ENCODE measurements at regions not wholly inside any gene's neighbourhood (a gene's known extent, or its start where the extent isn't known, plus 50 kb on each side); places are given as distances from the start of the nearest gene placed in this dataset.

- no peak for ATAC-seq
- TF ChIP-seq PPARA (CRISPR knock-in tag; IDR thresholded peaks at IDR 0.05; ENCODE audit: borderline replicate concordance) (no peak), ZFP3 (CRISPR knock-in tag; IDR thresholded peaks at IDR 0.05) (no peak), ZC3H10 (CRISPR knock-in tag; IDR thresholded peaks at IDR 0.05) (no peak), TCF4 (CRISPR knock-in tag; IDR thresholded peaks at IDR 0.05; ENCODE audit: borderline replicate concordance) (no peak), ARNTL (CRISPR knock-in tag; IDR thresholded peaks at IDR 0.05; ENCODE audit: borderline replicate concordance, low read depth) (no peak), TOX (CRISPR knock-in tag; IDR thresholded peaks at IDR 0.05; ENCODE audit: borderline replicate concordance) (no peak), BACH2 (CRISPR knock-in tag; IDR thresholded peaks at IDR 0.05; ENCODE audit: borderline replicate concordance) (no peak), ISL1 (CRISPR knock-in tag; IDR thresholded peaks at IDR 0.05) (no peak), TSHZ2 (CRISPR knock-in tag; IDR thresholded peaks at IDR 0.05) (no peak)
Measured at GRCh38 chr1:101399222-101399621, 162.4 kb downstream of the S1PR1 start.

DNA sequence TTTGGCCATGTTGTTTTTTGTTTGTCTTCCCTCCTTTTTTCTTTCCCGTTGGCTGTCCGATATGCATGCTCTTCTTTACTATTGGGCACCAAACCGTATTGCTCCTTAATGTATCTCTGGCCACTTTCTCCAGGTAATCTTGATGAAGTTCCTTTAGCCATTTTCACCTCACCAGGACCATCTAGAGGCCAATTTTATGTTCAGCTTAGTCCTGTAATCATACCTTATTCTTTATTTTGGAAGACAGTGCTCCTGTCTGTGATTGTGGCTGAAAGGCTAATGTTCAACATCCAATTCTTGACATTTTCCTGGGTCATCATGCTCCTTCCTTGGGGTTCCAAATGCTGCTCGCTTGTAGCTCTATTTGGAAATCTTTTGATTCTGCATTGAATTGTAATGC lies 169.5 kb downstream of the S1PR1 start:
- no peak for TF ChIP-seq ARNTL (CRISPR knock-in tag; IDR thresholded peaks at IDR 0.05; ENCODE audit: borderline replicate concordance, low read depth)
- no peak for TF ChIP-seq ISL1 (CRISPR knock-in tag; IDR thresholded peaks at IDR 0.05)
- TF ChIP-seq CSDC2 (CRISPR knock-in tag; IDR thresholded peaks at IDR 0.05), result no peak
- TF ChIP-seq, protein P1, sequence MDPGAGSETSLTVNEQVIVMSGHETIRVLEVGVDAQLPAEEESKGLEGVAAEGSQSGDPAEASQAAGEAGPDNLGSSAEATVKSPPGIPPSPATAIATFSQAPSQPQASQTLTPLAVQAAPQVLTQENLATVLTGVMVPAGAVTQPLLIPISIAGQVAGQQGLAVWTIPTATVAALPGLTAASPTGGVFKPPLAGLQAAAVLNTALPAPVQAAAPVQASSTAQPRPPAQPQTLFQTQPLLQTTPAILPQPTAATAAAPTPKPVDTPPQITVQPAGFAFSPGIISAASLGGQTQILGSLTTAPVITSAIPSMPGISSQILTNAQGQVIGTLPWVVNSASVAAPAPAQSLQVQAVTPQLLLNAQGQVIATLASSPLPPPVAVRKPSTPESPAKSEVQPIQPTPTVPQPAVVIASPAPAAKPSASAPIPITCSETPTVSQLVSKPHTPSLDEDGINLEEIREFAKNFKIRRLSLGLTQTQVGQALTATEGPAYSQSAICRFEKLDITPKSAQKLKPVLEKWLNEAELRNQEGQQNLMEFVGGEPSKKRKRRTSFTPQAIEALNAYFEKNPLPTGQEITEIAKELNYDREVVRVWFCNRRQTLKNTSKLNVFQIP (CRISPR knock-in tag; IDR thresholded peaks at IDR 0.05; ENCODE audit: borderline replicate concordance, low read depth), result no peak
- TF ChIP-seq ZNF8 (CRISPR knock-in tag; IDR thresholded peaks at IDR 0.05), result no peak
- TF ChIP-seq SNAI2 (CRISPR knock-in tag; IDR thresholded peaks at IDR 0.05), result no peak
- no peak for TF ChIP-seq ZNF565 (CRISPR knock-in tag; conservative IDR thresholded peaks at IDR 0.05; ENCODE audit: low read depth)
- TF ChIP-seq, protein P2, sequence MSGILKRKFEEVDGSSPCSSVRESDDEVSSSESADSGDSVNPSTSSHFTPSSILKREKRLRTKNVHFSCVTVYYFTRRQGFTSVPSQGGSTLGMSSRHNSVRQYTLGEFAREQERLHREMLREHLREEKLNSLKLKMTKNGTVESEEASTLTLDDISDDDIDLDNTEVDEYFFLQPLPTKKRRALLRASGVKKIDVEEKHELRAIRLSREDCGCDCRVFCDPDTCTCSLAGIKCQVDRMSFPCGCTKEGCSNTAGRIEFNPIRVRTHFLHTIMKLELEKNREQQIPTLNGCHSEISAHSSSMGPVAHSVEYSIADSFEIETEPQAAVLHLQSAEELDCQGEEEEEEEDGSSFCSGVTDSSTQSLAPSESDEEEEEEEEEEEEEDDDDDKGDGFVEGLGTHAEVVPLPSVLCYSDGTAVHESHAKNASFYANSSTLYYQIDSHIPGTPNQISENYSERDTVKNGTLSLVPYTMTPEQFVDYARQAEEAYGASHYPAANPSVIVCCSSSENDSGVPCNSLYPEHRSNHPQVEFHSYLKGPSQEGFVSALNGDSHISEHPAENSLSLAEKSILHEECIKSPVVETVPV (CRISPR knock-in tag; IDR thresholded peaks at IDR 0.05), result no peak
- TF ChIP-seq GLIS3 (CRISPR knock-in tag; IDR thresholded peaks at IDR 0.05), result no peak
- TF ChIP-seq TOX (CRISPR knock-in tag; IDR thresholded peaks at IDR 0.05; ENCODE audit: borderline replicate concordance), result no peak
- no peak for TF ChIP-seq ZC3H10 (CRISPR knock-in tag; IDR thresholded peaks at IDR 0.05)
- TF ChIP-seq PPARA (CRISPR knock-in tag; IDR thresholded peaks at IDR 0.05; ENCODE audit: borderline replicate concordance), result no peak
- TF ChIP-seq RARB (CRISPR knock-in tag; IDR thresholded peaks at IDR 0.05), result no peak
- TF ChIP-seq BACH2 (CRISPR knock-in tag; IDR thresholded peaks at IDR 0.05; ENCODE audit: borderline replicate concordance), result no peak
- TF ChIP-seq, protein P3, sequence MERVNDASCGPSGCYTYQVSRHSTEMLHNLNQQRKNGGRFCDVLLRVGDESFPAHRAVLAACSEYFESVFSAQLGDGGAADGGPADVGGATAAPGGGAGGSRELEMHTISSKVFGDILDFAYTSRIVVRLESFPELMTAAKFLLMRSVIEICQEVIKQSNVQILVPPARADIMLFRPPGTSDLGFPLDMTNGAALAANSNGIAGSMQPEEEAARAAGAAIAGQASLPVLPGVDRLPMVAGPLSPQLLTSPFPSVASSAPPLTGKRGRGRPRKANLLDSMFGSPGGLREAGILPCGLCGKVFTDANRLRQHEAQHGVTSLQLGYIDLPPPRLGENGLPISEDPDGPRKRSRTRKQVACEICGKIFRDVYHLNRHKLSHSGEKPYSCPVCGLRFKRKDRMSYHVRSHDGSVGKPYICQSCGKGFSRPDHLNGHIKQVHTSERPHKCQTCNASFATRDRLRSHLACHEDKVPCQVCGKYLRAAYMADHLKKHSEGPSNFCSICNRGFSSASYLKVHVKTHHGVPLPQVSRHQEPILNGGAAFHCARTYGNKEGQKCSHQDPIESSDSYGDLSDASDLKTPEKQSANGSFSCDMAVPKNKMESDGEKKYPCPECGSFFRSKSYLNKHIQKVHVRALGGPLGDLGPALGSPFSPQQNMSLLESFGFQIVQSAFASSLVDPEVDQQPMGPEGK (CRISPR knock-in tag; IDR thresholded peaks at IDR 0.05; ENCODE audit: borderline replicate concordance), result no peak
- no peak for TF ChIP-seq ZFP30 (CRISPR knock-in tag; IDR thresholded peaks at IDR 0.05)
- no peak for TF ChIP-seq ZFP3 (CRISPR knock-in tag; IDR thresholded peaks at IDR 0.05)
- no peak for TF ChIP-seq OSR1 (CRISPR knock-in tag; IDR thresholded peaks at IDR 0.05)
- no peak for TF ChIP-seq ESRRG (CRISPR knock-in tag; IDR thresholded peaks at IDR 0.05)
- ATAC-seq, result no peak

DNA sequence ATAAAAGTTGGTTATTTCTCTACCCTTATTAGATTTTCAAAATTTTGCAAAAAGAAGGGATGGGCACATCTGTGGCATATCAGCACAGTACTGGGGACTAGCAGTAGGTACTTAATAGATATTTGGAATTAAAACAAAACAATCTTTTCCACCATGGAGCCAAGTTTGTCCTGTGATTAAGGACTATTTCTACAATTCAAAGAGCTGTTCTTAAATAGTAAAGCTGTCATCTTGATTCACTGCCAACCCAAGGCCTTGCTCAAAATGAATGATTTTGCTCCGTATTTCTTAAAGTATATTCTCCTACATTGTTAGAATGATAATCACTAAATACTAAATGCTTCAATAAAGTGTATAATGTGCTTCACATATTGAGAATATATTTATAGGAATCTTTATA lies 169.9 kb downstream of the S1PR1 start:
- no peak for ATAC-seq
- TF ChIP-seq RARB (CRISPR knock-in tag; IDR thresholded peaks at IDR 0.05) (no peak), TSHZ2 (CRISPR knock-in tag; IDR thresholded peaks at IDR 0.05) (no peak)
